NCI-H1694 treated with DMSO at 0.1 percent for 48 hours (cell line): ENCODE measurements at regions not wholly inside any gene's neighbourhood (a gene's known extent, or its start where the extent isn't known, plus 50 kb on each side); places are given as distances from the start of the nearest gene placed in this dataset.
A peak's percentile ranks its signal among the peaks of the same experiment; 100 is the strongest.
"Not testable (repeated sequence)": the region's sequence is repeated elsewhere in the genome, so short reads cannot be mapped to it uniquely, and the experiment has no call there.

Source experiments
- DNase-seq: peaks from one replicate; lab custom pipeline; 2025; lab: John Stamatoyannopoulos, UW

DNA sequence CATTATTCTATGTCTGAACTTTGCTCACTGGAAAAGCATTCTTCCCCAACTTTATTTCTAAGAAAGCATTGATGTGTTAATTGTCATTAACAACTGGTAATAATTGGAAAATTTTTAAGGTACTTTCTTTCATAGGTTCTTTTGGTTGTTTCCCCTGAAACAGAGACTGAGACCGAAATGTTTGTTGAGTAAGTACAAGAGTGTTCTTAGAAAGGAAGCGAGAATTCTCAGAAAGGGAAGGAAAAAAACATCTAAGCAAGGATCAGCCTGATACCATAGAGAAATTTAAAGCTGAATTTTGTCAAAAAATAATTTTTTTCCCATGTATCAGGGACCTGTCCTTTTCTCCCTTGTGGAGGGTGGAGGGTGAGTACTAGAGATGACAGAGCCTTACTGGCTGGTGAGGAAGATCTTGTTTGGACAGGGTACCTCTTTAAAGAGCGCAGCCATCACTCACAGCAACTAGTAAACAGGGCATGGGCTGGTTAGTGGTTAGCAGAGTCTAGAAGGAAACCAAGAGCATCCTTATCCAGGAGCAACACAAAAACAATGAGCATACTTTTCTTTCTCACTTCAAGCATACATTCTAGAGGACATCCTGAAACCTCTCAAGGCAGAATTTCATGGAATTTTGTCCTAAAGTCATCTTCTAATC is 898.5 kb downstream of the DNAH5 start:
- no peak for DNase-seq

- DNase-seq, result no peak
Measured at GRCh38 chr5:13034061-13034460, 910.4 kb downstream of the DNAH5 start.

DNA sequence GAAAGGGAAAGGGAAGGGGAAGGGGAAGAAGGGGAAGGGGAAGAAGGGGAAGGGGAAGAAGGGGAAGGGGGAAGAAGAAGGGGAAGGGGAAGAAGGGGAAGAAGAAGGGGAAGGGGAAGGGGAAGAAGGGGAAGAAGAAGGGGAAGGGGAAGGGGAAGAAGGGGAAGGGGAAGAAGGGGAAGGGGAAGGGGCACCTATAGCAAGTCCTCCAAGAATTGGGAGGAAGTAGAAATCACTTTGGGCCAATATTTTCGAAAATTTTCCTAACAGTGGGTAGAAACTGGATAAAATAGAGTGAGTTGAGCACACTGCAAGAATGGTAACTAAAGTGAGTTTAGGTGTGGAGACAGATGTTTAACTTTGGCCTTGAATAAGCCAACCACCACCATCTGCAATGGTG is 915.3 kb downstream of the DNAH5 start:
- DNase-seq, result no peak

DNA sequence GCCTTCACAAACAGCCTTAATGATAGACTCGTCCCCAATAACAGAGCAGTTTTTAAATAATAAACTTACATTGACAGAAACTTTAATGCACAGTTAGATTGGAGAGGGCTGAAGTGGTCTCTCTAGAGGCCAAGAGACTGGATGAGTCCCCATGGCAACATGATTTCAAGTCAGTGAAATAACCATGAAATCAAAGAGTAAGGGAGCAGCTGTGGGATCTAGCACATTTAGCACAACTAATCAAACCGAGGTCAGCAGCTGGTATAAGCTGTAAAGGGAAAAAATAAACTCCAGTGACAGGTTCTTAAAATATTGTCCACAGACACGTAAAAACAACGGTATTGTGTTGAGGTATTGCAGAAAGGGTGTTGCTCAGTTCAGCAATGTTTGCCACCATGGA is 916.6 kb downstream of the DNAH5 start:
- DNase-seq, result no peak

DNA sequence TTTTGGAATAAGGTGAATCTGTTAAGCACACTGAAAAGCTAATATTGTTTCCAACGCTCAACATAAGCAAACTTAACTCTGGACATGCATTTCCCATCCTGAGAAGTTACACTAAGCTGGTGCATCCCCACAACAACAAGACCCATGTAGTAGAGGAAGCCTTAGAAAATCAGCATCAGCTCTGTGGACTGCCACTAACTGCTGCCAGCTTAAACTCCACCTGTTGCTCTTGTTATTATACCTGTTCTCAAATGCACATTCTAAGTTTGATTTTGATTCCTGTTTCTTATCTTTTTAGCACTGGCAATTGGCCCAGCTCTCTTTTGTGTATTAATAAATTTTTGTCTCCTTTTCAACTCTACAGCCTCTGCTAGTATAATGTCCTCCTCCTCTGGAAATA is 924.8 kb downstream of the DNAH5 start:
- no peak for DNase-seq

GRCh38 chr5:13003457-13003856 is 941.0 kb downstream of the DNAH5 start:
- DNase-seq, result no peak

DNA sequence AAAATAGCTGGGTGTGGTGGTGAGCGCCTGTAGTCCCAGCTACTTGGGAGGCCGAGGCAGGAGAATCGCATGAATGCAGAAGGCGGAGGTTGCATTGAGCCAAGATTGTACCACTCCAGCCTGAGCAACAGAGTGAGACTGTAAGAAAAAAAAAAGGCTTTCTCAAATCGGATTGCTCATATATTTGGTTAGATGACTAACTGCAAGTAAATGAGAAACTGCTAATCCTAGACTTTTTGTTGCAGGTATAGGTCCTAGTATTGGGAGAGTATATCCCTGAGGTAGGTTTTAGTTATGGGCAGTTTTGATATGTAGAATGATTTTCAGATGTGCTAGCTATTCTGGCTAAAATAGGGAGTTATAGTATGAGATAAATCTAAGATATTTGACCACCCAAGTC is 944.8 kb downstream of the DNAH5 start:
- no peak for DNase-seq

DNA sequence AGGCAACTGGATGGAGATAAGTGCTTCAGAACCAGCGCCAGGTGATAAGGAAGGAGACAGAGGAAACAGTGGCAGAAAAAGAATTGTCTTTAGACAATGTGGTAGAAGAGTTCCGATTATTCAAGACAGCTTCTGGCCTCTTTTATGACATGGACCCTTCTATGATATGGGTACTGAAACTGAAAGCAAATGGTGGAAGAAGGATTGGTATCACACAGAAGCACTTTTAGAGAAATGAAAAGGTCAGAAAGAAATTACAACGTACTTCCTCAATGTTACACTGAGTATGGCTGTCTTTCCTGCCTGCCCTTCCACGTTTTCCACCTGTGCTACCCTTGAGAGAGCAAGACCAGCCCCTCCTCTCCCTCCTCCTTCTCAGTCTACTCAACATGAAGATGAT is 959.3 kb downstream of the DNAH5 start:
- DNase-seq, result no peak

- no peak for DNase-seq
Measured at GRCh38 chr5:12974856-12975255, 969.6 kb downstream of the DNAH5 start.

GRCh38 chr5:12965804-12966203 is 978.7 kb downstream of the DNAH5 start:
- no peak for DNase-seq

DNA sequence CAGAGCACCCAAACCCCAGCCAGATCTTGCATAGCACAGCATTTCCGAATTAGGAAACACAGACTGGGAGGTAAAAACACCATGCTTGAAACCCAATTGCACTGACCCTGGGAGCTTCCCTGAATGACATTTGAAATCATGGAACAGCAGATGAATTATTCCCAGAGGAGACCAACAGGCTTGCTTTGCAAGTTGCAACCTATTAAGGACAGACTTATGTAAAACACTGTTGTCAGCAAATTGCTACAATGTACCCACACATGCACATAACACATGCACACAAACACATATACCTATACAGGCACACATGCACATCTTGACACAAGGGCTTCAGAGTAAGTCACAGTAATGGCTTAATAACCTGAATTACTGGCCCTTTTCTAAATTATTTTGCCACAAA is 984.8 kb downstream of the DNAH5 start:
- DNase-seq, result no peak

DNA sequence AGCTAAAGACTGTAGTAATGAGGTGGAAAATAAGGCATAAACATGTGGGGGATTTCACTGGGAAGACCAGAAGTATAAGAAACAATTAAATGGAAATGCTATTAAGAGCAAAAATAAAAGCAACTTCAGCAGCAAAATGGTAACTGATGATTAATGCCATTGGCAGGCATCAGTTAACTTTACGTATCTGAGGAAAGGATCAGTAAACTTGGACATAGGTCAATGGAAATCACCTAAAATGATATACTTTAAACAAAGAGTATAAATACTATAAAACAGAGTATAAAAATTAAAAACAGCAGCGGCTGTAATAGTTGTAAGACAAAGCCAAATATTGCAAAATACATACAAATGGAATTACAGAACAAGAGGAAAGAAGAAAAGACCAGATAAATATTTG is 992.1 kb downstream of the DNAH5 start:
- DNase-seq, result no peak

GRCh38 chr5:12951846-12952245 is 992.6 kb downstream of the DNAH5 start:
- DNase-seq, result no peak

- DNase-seq, result no peak
Measured at GRCh38 chr5:12947379-12947778, 997.1 kb downstream of the DNAH5 start.

DNA sequence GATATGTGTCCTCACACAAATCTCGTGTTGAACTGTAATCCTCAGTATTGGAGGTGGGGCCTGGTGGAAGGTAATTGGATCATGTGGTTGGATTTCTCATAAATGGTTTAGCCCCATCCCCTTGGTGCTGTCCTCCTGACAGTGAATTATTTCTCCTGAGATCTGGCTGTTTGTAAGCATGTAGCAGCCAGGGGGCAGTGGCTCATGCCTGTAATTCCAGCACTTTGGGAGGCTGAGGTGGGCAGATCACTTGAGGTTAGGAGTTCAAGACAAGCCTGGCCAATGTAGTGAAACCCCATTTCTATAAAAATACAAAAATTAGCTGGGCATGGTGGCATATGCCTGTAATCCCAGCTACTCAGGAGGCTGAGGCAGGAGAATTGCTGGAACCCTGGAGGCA is 999.0 kb downstream of the DNAH5 start:
- DNase-seq, result not testable (repeated sequence)

GRCh38 chr5:12936221-12936620 is 1008.3 kb downstream of the DNAH5 start:
- no peak for DNase-seq

GRCh38 chr5:12934722-12935121 is 1009.8 kb downstream of the DNAH5 start:
- DNase-seq, result no peak

DNA sequence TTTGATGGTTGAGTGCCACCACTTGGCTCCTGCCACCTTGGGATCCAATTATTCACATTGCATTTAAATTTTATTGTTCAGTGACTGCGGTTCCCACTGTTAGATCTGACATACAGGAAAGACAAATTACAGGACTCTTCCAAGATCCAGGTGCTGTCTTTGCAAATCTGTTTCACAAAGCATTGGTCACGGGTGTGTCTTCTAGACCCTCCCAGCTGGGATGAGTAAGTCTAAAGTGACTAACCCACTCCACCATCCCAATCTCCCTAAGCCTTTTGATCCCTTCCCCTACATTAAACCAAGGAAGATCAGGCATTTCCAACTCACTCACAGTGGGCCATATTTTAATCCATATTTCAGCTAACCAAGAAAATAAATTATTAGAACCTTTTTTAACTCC is 1016.3 kb upstream of the CTNND2 start:
- no peak for DNase-seq

DNA sequence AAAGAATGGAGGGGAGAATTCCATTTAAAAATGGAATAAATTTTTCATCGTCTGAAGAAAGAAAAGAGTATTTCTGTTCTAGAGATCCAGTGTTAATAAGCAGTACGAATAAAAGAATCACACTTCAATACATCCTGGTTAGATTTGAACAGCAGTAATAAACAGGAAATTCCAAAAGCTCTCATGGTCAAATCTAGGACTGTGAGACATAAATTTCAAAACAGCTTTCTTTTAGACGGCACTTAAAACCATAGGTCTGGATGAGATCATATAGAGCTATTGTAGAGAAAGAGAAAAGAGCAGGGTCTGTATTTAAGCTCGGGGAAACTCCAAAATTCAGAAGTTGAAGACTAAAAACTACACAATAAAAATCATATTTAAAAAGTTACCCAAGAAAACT is 1006.9 kb upstream of the CTNND2 start:
- DNase-seq, result no peak

DNA sequence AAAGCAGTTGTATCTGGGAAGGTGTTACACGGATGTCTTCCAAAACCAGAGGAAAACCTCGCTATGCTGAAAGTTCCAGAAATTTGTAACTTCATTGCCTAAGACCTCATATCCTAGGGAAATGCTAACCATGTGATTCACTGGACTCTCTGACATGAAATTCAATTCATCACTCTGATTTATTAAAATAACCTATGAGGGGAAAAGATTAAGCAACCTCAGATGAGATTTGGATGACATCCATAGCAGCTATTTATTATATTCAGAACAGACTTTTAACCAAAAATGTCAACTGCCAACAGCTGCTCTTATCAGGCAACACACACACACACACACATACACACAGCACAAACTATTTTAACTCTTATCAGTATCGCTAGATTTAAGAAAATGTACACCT is 1006.4 kb upstream of the CTNND2 start:
- no peak for DNase-seq

- no peak for DNase-seq
Measured at GRCh38 chr5:12902611-12903010, 998.4 kb upstream of the CTNND2 start.

DNA sequence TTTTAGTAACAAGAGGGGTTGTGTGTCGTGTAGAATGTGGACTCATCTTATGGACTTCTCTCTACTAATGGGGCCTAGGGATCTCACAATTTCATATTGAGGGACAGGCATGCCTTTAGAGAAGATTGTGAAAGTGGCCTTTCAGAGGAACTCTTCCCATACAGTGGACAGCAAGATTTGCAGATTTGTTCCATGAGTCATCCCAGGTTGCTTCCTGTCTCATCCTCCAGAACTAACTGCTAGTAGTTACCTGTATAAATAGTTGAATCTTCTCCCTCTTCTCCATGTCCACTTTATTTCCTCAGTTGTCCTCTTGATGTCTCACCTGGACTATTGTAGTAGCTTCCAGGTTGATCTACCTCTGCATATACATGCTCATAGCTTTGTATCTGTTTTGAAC is 997.5 kb upstream of the CTNND2 start:
- DNase-seq, result no peak

DNA sequence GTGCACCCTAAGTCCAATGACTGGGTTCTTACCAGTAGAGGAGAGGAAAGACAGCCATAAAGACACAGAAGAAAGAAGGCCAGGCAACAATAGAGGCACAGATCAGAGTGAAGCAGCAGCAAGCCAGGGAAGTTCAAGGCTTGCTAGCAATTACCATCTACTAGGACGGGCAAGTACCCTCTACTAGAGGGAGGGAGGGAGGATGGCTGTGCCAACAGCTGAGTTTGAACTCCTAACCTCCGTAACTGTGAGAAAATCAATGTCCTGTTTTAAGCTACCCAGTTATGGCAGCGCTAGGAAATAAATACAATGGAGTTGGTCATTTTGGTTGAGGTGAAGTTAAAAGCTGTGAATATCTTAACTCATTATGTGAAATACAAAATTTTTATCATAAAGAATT is 991.8 kb upstream of the CTNND2 start:
- no peak for DNase-seq

- peak; percentile 28 for DNase-seq
Measured at GRCh38 chr5:12885018-12885417, 980.8 kb upstream of the CTNND2 start.

DNA sequence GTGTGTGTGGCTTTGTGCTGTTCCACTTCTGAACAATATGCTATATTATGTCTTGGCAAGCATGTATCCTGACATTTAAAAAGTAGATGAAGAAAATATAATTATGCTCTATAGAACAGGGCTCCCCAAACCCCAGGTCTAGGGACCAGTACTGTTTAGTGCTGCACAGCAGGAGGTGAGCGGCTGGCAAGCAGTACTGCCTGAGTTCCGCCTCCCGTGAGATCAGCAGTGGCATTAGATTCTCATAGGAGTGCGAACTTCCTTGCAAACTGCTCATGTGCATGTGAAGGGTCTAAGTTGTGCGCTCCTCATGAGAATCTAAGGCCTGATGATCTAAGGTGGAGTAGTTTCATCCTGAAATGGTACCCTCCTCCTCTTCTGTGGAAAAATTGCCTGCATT is 979.1 kb upstream of the CTNND2 start:
- DNase-seq, result no peak
